ENCODE measurements at regions not wholly inside any gene's neighbourhood (a gene's known extent, or its start where the extent isn't known, plus 50 kb on each side); places are given as distances from the start of the nearest gene placed in this dataset.

GRCh38 chr13:30072818-30073186 is 222.4 kb upstream of the UBL3 start:
- TF ChIP-seq CTCF (IDR thresholded peaks at IDR 0.05; ENCODE audit: extremely low read depth, low read depth, low read length), result no peak
- Histone ChIP-seq H3K9me3 (ENCODE audit: low read depth, low read length) (no peaks in the 10 kb centered on the region), H4K20me1 (ENCODE audit: insufficient read depth, low read length) (no peaks in the 10 kb centered on the region), H2AFZ (ENCODE audit: low read length) (no peak overlapping the region), H3K4me2 (ENCODE audit: insufficient read depth, low read length) (no peak overlapping the region), H3K4me3 (ENCODE audit: insufficient read depth, low read length) (no peak overlapping the region), H3K27ac (ENCODE audit: low read depth, low read length) (no peak overlapping the region), H3K79me2 (ENCODE audit: insufficient read depth, low read length) (no peaks in the 10 kb centered on the region), H3K4me1 (ENCODE audit: insufficient read depth, low read length) (no peaks in the 10 kb centered on the region), H3K36me3 (ENCODE audit: insufficient read depth, low read length) (no peaks in the 10 kb centered on the region), H3K27me3 (ENCODE audit: insufficient read depth, low read length) (no peaks in the 10 kb centered on the region)
- DNase-seq (ENCODE audit: insufficient read length, low spot score, missing footprints), result no peak

GRCh38 chr13:30071969-30072817 is 221.8 kb upstream of the UBL3 start:
- H3K4me3 ChIP-seq (ENCODE audit: insufficient read depth, low read length), result no peak overlapping the region
- H4K20me1 ChIP-seq (ENCODE audit: insufficient read depth, low read length), result no peaks in the 10 kb centered on the region
- no peak for TF ChIP-seq CTCF (IDR thresholded peaks at IDR 0.05; ENCODE audit: extremely low read depth, low read depth, low read length)
- no peak overlapping the region for H3K27ac ChIP-seq (ENCODE audit: low read depth, low read length)
- no peaks in the 10 kb centered on the region for H3K27me3 ChIP-seq (ENCODE audit: insufficient read depth, low read length)
- H3K9me3 ChIP-seq (ENCODE audit: low read depth, low read length), result no peaks in the 10 kb centered on the region
- no peak overlapping the region for H3K4me2 ChIP-seq (ENCODE audit: insufficient read depth, low read length)
- no peaks in the 10 kb centered on the region for H3K36me3 ChIP-seq (ENCODE audit: insufficient read depth, low read length)
- H3K4me1 ChIP-seq (ENCODE audit: insufficient read depth, low read length), result no peaks in the 10 kb centered on the region
- no peaks in the 10 kb centered on the region for H3K79me2 ChIP-seq (ENCODE audit: insufficient read depth, low read length)
- no peak overlapping the region for H2AFZ ChIP-seq (ENCODE audit: low read length)
- DNase-seq (ENCODE audit: insufficient read length, low spot score, missing footprints), result no peak

DNA sequence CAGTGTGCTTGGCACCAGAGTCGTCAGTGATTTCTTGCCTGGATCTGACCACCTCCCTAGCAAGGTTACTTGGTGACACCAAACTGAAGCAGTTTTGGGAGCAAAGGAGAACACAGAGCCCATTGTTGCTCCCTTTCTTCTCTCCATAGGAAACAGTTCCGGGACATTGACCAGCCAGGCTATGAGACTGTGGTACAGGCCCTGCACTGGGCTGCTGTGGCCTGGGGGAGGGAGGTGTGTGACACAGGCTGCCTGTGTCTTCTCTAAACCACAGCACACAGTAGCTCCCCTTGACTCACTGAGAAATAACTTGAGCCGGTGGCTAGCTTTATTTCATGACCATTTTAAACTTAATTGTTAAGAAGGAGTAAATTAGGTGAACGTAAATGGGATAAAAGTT is 214.8 kb upstream of the UBL3 start:
- Histone ChIP-seq H3K79me2 (ENCODE audit: insufficient read depth, low read length) (no peaks in the 10 kb centered on the region), H4K20me1 (ENCODE audit: insufficient read depth, low read length) (no peaks in the 10 kb centered on the region), H3K4me2 (ENCODE audit: insufficient read depth, low read length) (no peak overlapping the region), H3K9me3 (ENCODE audit: low read depth, low read length) (no peaks in the 10 kb centered on the region), H3K4me3 (ENCODE audit: insufficient read depth, low read length) (no peak overlapping the region), H3K36me3 (ENCODE audit: insufficient read depth, low read length) (no peaks in the 10 kb centered on the region), H3K27me3 (ENCODE audit: insufficient read depth, low read length) (no peaks in the 10 kb centered on the region), H2AFZ (ENCODE audit: low read length) (peak overlapping the region; percentile 46), H3K4me1 (ENCODE audit: insufficient read depth, low read length) (no peaks in the 10 kb centered on the region), H3K27ac (ENCODE audit: low read depth, low read length) (no peak overlapping the region)
- no peak for DNase-seq (ENCODE audit: insufficient read length, low spot score, missing footprints)
- TF ChIP-seq CTCF (IDR thresholded peaks at IDR 0.05; ENCODE audit: extremely low read depth, low read depth, low read length), result no peak

DNA sequence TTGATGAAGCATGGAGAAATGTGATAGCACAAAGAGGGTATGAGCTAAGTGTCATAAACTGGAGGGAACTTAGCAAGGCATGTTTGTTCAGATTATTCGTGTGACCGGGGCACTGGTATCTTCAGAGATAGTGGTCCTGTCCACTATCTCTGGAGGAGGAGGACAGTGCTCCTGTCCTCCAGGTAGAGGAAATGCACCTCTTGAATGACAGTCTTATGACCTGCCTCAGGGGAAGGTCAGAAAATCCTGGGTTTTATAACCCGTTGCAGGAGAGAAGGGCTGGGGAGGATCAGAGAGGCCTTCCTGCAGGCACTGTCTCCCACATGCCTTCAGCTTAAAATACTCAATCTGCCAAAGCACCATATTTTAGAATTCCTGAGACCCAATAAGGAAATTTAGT is 213.5 kb upstream of the UBL3 start:
- H2AFZ ChIP-seq (ENCODE audit: low read length), result no peak overlapping the region
- DNase-seq (ENCODE audit: insufficient read length, low spot score, missing footprints), result no peak
- no peaks in the 10 kb centered on the region for H4K20me1 ChIP-seq (ENCODE audit: insufficient read depth, low read length)
- no peaks in the 10 kb centered on the region for H3K27me3 ChIP-seq (ENCODE audit: insufficient read depth, low read length)
- no peaks in the 10 kb centered on the region for H3K36me3 ChIP-seq (ENCODE audit: insufficient read depth, low read length)
- H3K4me1 ChIP-seq (ENCODE audit: insufficient read depth, low read length), result no peaks in the 10 kb centered on the region
- no peak for TF ChIP-seq CTCF (IDR thresholded peaks at IDR 0.05; ENCODE audit: extremely low read depth, low read depth, low read length)
- no peaks in the 10 kb centered on the region for H3K79me2 ChIP-seq (ENCODE audit: insufficient read depth, low read length)
- no peaks in the 10 kb centered on the region for H3K9me3 ChIP-seq (ENCODE audit: low read depth, low read length)
- H3K4me2 ChIP-seq (ENCODE audit: insufficient read depth, low read length), result no peak overlapping the region
- H3K4me3 ChIP-seq (ENCODE audit: insufficient read depth, low read length), result no peak overlapping the region
- no peak overlapping the region for H3K27ac ChIP-seq (ENCODE audit: low read depth, low read length)
